HG02840 (cell line): ENCODE measurements at regions not wholly inside any gene's neighbourhood (a gene's known extent, or its start where the extent isn't known, plus 50 kb on each side); places are given as distances from the start of the nearest gene placed in this dataset.
"Not testable (repeated sequence)": the region's sequence is repeated elsewhere in the genome, so short reads cannot be mapped to it uniquely, and the experiment has no call there.

ENCODE experiments used
- ATAC-seq: cut with Tn5 transposase; IDR thresholded peaks from one replicate; pipeline ENCODE4 v1.9.1; 2021; ENCODE audit warnings: mild to moderate bottlenecking, moderate library complexity, moderate number of reproducible peaks; ENCODE audit not compliant: unreplicated experiment, low FRiP score

GRCh38 chr18:79592684-79593083 lies 86.9 kb upstream of the CTDP1 start:
- ATAC-seq, result not testable (repeated sequence)

GRCh38 chr18:79595876-79596374 lies 83.7 kb upstream of the CTDP1 start:
- no peak for ATAC-seq

- ATAC-seq, result no peak
Observed at GRCh38 chr18:79596446-79597175, 83.0 kb upstream of the CTDP1 start.

- ATAC-seq, result no peak
Observed at GRCh38 chr18:79597176-79597830, 82.3 kb upstream of the CTDP1 start.

GRCh38 chr18:79597831-79598632 lies 81.6 kb upstream of the CTDP1 start:
- no peak for ATAC-seq

GRCh38 chr18:79598633-79599175 lies 80.9 kb upstream of the CTDP1 start:
- no peak for ATAC-seq

GRCh38 chr18:79599441-79599931 lies 80.1 kb upstream of the CTDP1 start:
- no peak for ATAC-seq

- ATAC-seq, result no peak
Observed at GRCh38 chr18:79600141-79600540, 79.5 kb upstream of the CTDP1 start.

- ATAC-seq, result no peak
Observed at GRCh38 chr18:79600596-79600995, 79.0 kb upstream of the CTDP1 start.

- ATAC-seq, result no peak
Observed at GRCh38 chr18:79601234-79601633, 78.4 kb upstream of the CTDP1 start.

- ATAC-seq, result no peak
Observed at GRCh38 chr18:79603321-79604204, 76.0 kb upstream of the CTDP1 start.

GRCh38 chr18:79604205-79604912 lies 75.2 kb upstream of the CTDP1 start:
- ATAC-seq, result no peak

- no peak for ATAC-seq
Observed at GRCh38 chr18:79604913-79605880, 74.4 kb upstream of the CTDP1 start.

- ATAC-seq, result not testable (repeated sequence)
Observed at GRCh38 chr18:79606071-79606470, 73.5 kb upstream of the CTDP1 start.

- no peak for ATAC-seq
Observed at GRCh38 chr18:79606621-79607331, 72.8 kb upstream of the CTDP1 start.

GRCh38 chr18:79607361-79607952 lies 72.1 kb upstream of the CTDP1 start:
- ATAC-seq, result no peak

- no peak for ATAC-seq
Observed at GRCh38 chr18:79608069-79608468, 71.5 kb upstream of the CTDP1 start.
